NCI-H446 (cell line): ENCODE measurements at regions not wholly inside any gene's neighbourhood (a gene's known extent, or its start where the extent isn't known, plus 50 kb on each side); places are given as distances from the start of the nearest gene placed in this dataset.

Experiments
- DNase-seq, 2 experiments: peaks; one replicate each; lab custom pipeline; 2025; lab: John Stamatoyannopoulos, UW

- DNase-seq = no peak
Measured at GRCh38 chr11:69348414-69349235, 54.7 kb downstream of the MYEOV start.

DNA sequence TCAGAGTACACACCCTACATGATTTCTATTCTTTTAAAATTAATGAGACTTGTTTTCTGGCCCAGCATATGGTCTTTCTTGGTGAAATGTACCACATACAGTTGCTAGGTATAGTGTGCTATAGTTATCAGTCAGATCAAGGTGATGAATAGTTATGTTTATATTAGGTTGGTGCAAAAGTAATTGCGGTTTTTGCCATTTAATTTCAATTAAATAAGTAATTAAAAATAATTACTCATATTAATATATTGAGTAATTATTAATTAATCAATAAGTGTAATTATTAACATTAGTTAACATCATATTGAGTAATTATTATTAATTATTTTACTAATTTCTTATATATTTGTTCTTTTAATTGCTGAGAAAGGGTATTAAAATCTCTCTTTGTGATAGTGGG, 56.1 kb downstream of the MYEOV start:
- no peak for DNase-seq

GRCh38 chr11:69350596-69350995, 56.6 kb downstream of the MYEOV start:
- no peak for DNase-seq

GRCh38 chr11:69351460-69351859, 57.5 kb downstream of the MYEOV start:
- DNase-seq = no peak

- no peak for DNase-seq
Measured at GRCh38 chr11:69352166-69352565, 58.2 kb downstream of the MYEOV start.

GRCh38 chr11:69352715-69353319, 58.9 kb downstream of the MYEOV start:
- no peak for DNase-seq

DNA sequence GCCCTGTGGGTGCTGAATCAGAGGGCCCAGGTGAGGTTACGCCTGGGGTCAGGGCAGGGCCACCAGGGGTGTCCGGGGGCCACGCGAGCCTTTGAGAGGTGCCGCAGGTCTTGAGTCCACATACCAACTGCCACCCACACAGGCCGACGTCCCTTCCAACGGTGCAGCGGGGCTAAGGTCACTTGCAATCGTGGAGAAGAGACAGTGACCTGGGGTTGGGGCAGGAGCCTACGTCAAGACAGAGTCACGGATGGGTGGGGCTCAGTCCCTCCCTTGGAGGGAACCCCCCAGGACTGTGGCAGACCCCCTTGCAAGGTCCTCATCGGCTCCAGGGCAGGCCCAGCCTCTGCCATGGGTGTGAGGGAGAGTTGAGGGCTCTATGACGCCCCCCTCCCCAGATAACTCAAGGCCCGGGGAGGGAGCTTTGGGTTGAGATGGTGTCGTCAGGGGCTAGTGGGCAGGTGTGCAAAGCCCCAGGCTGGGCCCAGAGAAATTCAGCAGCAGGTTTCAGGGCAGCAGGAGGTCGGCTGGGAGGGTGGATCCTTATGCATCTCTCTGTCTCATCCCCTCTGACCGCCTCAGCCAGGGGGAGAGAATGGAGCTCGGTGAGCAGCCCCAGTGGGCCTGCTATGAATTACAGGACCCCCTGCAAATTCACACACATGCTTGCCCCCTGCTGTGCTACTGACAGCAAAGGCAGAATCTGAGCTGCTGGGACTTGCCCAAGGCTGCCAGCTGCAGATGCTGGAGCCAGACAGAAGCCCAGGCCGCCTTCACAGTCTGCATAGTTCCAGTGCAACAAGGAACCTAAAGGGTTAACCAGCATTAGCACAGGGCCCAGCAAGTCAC, 60.0 kb downstream of the MYEOV start:
- no peak for DNase-seq

- no peak for DNase-seq
Measured at GRCh38 chr11:69354545-69354897, 60.6 kb downstream of the MYEOV start.

GRCh38 chr11:69355346-69355940, 61.5 kb downstream of the MYEOV start:
- no peak for DNase-seq

DNA sequence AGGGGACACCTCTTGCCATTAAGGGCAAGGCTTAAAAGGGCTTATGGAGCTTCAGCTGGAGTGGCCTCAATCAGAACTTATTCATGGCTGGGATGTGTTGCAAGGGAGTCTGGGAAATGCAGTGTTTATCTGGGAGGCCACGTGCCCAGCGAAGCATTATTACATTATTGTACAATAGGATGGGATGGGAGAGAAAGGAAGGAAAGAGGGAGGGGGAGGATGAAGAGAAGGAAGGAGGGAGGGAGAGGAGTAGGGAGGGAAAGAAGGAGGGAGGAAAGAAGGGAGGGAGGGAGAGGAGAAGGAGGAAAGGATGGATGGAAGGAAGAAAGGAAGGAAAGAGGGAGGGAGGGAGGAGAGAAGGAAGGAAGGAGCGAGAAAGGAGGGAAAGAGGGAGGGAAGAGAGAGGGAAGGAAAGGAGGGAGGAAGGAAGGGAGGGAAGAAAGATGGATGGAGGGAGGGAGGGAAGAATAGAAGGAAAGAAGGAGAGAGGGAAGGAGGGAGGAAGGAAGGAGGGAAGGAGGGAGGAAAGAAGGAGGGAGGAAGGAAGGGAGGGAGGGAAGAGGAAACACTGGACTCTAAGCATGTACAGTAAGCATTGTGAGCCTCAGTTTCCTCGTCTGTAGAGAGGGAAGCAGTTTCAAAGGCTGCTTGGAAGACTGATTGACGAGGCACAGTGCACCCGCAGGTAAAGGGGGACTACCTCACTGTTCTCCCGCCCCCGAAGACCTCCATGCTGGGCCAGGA, 62.2 kb downstream of the MYEOV start:
- no peak for DNase-seq

DNA sequence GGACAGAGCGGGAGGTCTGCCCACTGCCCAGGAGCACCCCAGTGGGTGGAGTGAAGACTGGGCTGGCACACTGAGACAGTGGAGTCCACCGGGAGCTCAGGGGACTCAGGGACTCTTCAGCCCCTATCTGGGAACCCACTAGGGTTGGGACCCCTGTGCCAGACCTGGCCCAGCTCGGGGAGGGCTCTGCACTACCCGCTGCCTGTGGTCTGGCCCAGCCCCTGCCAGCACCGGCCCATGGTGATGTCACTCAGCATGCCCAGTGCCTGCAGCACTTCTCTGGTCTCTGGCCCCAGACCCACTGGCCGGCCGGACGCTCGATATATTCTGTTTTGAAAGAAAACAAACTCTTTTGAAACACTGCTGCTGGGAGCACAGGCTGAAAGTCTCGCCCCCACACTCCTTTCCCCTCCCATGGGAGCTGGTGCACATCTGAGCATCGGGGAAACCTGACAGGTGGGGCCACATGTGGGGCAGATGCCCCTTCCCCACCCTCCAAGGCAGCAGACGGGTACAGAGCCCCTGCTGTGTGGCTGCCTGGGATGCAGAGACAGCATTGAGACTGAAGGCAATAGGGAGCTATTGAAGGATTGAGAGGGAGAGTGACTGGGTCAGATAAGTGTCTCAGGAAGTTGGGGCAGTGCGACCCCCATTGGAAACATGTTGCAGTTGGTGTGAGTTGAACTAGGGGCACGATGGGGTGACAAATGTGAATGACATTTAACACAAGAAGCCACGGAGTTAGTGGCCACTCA, 62.9 kb downstream of the MYEOV start:
- DNase-seq = no peak

DNA sequence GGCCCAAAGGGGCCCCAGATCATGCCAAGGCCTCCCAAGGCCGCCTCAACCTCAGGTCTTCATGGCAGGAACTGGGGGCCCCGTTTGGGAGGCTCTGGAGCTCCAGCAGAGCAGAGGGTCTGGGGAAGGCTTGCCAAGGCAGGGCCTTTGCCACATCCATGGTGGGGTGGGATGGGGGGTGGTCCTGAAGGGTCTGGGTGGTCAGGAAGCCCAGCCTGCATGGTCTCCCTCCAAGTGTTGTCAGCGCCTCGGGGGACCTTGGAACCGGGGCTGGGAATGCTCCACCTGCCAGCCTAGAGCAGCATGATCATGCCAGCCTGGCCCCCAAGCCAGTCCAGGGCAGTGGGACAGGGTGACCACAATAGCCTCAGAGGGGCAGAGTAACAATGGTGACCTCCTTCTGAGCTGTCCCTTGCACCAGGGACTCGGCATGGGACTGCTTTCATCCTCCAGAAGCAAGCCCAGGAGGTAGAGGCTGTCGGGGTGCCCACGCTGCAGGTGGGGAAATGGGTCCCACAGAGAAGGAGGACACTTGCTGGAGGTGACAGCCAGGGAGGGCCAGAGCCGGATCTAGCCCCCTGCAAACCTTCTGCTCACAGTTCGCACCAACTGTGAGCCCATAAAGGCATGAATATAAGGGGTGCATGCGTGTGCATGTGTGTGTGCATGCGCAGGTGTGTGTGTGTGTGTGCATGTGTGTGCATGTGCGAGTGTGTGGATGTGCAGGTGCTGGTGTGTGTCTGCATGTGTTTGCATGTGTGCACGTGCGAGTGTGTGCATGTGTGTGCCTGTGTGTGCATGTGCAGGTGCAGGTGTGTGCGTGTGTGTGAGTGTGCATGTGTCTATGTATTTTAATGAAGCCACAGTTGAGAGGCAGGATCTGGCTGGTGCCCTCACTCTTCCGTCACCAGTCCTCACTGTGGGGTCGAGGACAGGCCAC, 63.8 kb downstream of the MYEOV start:
- no peak for DNase-seq

DNA sequence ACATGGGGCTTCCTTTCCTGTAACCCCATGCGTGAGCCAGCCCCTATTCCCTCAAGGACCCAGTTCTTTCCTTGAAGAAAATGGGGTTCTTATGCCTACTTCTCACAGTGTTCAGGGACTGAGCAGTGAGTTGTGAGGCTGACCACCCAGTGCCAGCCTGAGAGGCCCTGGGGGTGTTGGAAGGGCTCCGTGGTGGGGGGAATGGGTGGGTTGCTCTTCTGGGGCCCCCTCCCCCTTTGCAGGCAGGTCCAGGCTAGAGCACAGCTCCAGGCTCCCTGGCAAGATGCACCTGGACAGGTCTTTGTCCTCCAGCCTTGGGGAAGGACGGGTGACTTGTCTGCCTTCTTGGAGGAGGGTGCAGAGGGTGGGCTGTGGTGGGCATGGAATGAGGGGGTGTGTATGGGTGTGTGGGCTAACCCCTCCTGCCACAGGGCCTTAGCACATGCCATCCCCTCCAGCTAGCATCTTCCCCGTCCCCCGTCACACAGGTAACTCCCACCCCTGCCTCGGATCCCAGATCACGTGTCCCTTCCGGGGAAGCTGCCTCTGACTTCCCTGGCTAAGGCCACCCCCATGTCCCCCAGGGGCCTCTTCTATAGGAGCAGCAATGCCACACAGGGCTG, 64.6 kb downstream of the MYEOV start:
- no peak for DNase-seq

DNA sequence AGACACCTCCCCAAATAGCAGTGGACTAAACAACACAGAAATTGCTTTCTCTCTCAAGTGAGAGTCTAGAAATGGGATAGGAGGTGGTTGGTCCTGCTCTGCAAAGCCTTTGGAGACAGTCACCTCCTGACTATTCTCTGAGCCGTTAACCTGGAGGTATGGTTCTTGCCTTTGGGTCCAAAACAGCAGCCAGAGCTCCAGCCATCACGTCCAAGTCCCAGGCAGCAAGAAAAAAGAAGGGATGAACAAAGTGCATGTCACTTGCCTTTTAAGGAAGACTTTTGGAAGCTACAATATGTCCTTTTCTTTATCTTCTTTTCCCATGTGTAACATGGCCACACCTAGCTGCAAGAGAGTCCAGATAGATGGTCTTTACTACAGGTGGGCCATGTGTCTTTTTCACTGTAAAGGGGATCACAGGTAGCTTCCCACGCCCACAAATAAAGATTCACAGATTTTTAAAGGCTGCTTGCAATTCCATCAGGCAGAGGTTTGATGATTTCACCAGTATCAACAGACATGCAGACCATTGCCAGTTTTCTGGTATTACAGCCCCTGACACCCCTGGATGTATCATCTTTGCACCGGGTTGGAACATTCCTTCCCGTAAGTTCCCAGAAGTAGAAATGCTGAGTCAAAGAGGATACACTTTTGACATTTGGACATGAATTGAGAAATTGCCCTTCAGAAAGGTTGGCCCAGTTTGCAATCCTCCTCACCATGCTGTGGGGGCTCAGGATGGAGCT, 66.0 kb downstream of the MYEOV start:
- DNase-seq = no peak

DNA sequence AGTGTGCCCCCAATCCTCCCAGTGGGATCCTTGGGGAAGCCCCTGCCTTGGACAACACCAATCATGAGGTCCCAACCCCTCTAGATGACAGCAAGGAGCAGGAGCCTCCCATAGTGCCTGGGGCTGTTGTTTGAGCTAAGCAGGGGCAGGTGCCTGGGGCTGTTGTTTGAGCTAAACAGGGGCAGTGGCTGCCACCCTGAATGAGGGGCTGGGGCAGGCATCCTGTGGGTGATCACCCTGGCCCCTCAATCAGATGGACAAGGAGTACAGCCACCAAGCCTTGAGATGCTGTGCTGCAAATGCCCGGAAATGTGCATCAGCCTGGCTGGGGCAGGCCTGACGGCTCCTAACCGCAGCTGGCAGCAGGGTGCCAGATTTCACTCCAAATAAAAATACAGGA, 66.7 kb downstream of the MYEOV start:
- no peak for DNase-seq

- no peak for DNase-seq
Measured at GRCh38 chr11:69361048-69361447, 67.1 kb downstream of the MYEOV start.

DNA sequence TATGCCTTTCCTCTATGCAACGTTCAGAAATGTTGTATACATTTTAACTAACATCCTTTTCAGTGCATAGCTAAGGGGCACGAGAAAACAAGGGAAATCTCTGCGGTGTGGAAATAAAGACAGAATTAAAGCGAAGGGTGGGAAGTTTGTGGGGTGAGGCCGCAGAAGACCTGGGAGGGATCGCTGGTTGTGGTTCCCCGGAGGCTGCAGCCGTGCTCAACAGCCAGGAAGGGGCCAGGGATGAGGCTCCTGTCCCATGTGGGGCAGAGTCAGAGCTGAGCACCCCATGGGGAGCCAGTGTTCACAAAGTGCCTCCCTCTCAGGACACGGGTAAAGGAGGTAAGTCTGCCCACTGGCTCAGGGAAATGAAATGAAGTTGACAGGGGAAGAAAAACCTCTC, 67.5 kb downstream of the MYEOV start:
- DNase-seq = no peak

DNA sequence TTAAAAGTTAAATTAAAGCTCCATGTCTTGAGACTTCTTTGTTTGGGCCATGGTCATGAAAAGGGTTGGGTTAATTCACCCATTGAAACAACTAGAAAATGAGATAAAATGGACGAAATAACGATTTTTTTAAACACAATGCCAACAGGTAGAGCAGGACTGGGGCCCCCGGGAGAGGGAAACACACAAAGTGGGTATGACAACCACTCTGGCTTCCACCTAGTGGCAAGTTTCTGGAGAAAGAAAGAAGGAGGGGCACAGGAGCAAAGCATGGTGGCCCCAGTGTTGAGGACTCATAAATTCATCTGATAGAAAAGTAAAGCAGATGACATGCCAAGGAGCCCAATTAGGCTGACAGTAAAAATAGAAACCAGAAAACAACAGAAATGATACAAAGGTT, 68.4 kb downstream of the MYEOV start:
- no peak for DNase-seq

GRCh38 chr11:69364921-69365320, 71.0 kb downstream of the MYEOV start:
- DNase-seq = no peak
